Type B pancreatic cell (in vitro differentiated cells): ENCODE measurements at regions not wholly inside any gene's neighbourhood (a gene's known extent, or its start where the extent isn't known, plus 50 kb on each side); places are given as distances from the start of the nearest gene placed in this dataset.

Source experiments
- DNase-seq: peaks from one replicate; pipeline ENCODE4 v3.0.0; 2021; ENCODE audit warnings: mixed read lengths; ENCODE audit not compliant: unreplicated experiment; ENCODE audit errors: extremely low spot score
- H3K27ac Mint-ChIP-seq: 2 replicates; pipeline ENCODE4 v1.8.0; 2021; ENCODE audit warnings: mild to moderate bottlenecking, mixed read lengths
- H3K27me3 Mint-ChIP-seq: 2 replicates; pipeline ENCODE4 v1.8.0; 2021; ENCODE audit warnings: mixed read lengths
- H3K36me3 Mint-ChIP-seq: 2 replicates; pipeline ENCODE4 v1.8.0; 2021; ENCODE audit warnings: mixed read lengths
- H3K4me1 Mint-ChIP-seq: one replicate; pipeline ENCODE4 v1.8.0; 2021; ENCODE audit warnings: mixed read lengths; ENCODE audit not compliant: unreplicated experiment
- H3K4me3 Mint-ChIP-seq: 2 replicates; pipeline ENCODE4 v1.8.0; 2021; ENCODE audit warnings: mild to moderate bottlenecking, mixed read lengths
- H3K9me3 Mint-ChIP-seq: 2 replicates; pipeline ENCODE4 v1.8.0; 2021; ENCODE audit warnings: mixed read lengths
- CTCF ChIP-seq: fragments of 200-600 bp; sonication (generic); conservative IDR thresholded peaks from 2 replicates; pipeline ENCODE4 v1.5.0; 2021; ENCODE audit warnings: antibody characterized with exemption, mild to moderate bottlenecking

GRCh38 chr4:58113126-58113525 lies 1002.9 kb upstream of the IGFBP7 start:
- DNase-seq = no peak
- TF ChIP-seq CTCF = no peak
- no peaks in the 10 kb centered on the region for H3K9me3 Mint-ChIP-seq
- H3K36me3 Mint-ChIP-seq = no peaks in the 10 kb centered on the region
- no peak overlapping the region for H3K4me3 Mint-ChIP-seq
- H3K27me3 Mint-ChIP-seq = no peaks in the 10 kb centered on the region
- H3K4me1 Mint-ChIP-seq = no peaks in the 10 kb centered on the region
- H3K27ac Mint-ChIP-seq = no peak overlapping the region

GRCh38 chr4:58111818-58112217 lies 1001.6 kb upstream of the IGFBP7 start:
- Mint-ChIP-seq H3K36me3 (no peaks in the 10 kb centered on the region), H3K4me3 (no peak overlapping the region)
- DNase-seq = no peak

GRCh38 chr4:58093352-58093751 lies 983.2 kb upstream of the IGFBP7 start:
- Mint-ChIP-seq H3K9me3 (no peaks in the 10 kb centered on the region), H3K4me1 (no peaks in the 10 kb centered on the region), H3K4me3 (no peak overlapping the region), H3K27ac (no peak overlapping the region), H3K27me3 (no peaks in the 10 kb centered on the region), H3K36me3 (no peaks in the 10 kb centered on the region)
- TF ChIP-seq CTCF = no peak
- no peak for DNase-seq

More at GRCh38 chr4:58111818-58112217, 1001.6 kb upstream of the IGFBP7 start:
- TF ChIP-seq CTCF = no peak
- no peaks in the 10 kb centered on the region for H3K4me1 Mint-ChIP-seq
- H3K27me3 Mint-ChIP-seq = no peaks in the 10 kb centered on the region
- H3K9me3 Mint-ChIP-seq = no peaks in the 10 kb centered on the region
- no peak overlapping the region for H3K27ac Mint-ChIP-seq

- H3K4me3 Mint-ChIP-seq = no peak overlapping the region
- H3K4me1 Mint-ChIP-seq = no peaks in the 10 kb centered on the region
- H3K27ac Mint-ChIP-seq = no peak overlapping the region
- H3K27me3 Mint-ChIP-seq = no peaks in the 10 kb centered on the region
- DNase-seq = no peak
- no peak for TF ChIP-seq CTCF
- no peaks in the 10 kb centered on the region for H3K36me3 Mint-ChIP-seq
- no peaks in the 10 kb centered on the region for H3K9me3 Mint-ChIP-seq
Observed at GRCh38 chr4:58090539-58090938, 980.4 kb upstream of the IGFBP7 start.

- DNase-seq = no peak
- H3K4me3 Mint-ChIP-seq = no peak overlapping the region
- no peak for TF ChIP-seq CTCF
- no peaks in the 10 kb centered on the region for H3K36me3 Mint-ChIP-seq
- H3K4me1 Mint-ChIP-seq = no peaks in the 10 kb centered on the region
- no peak overlapping the region for H3K27ac Mint-ChIP-seq
- H3K9me3 Mint-ChIP-seq = no peaks in the 10 kb centered on the region
- H3K27me3 Mint-ChIP-seq = no peaks in the 10 kb centered on the region
Observed at GRCh38 chr4:58081356-58081755, 971.2 kb upstream of the IGFBP7 start.

- H3K9me3 Mint-ChIP-seq = peaks cover 5% of the 10 kb centered on the region
- TF ChIP-seq CTCF = no peak
- no peaks in the 10 kb centered on the region for H3K27me3 Mint-ChIP-seq
- no peaks in the 10 kb centered on the region for H3K36me3 Mint-ChIP-seq
- H3K27ac Mint-ChIP-seq = no peak overlapping the region
- no peaks in the 10 kb centered on the region for H3K4me1 Mint-ChIP-seq
- no peak overlapping the region for H3K4me3 Mint-ChIP-seq
- DNase-seq = no peak
Observed at GRCh38 chr4:58075724-58076123, 965.5 kb upstream of the IGFBP7 start.
